IMR-90 (cell line): ENCODE measurements at regions not wholly inside any gene's neighbourhood (a gene's known extent, or its start where the extent isn't known, plus 50 kb on each side); places are given as distances from the start of the nearest gene placed in this dataset.

ENCODE experiments used
- ATAC-seq: fragments of 200-7000 bp; cut with Tn5 transposase; 2 replicates; pipeline ENCODE4 v1.9.1; 2020; ENCODE audit warnings: low read depth, mild to moderate bottlenecking, moderate library complexity
- BruUV-seq: library from RNA; stranded (reverse); fragments of 400-500 nt; replicated peaks from 2 replicates; lab custom pipeline; 2021; lab: Mats Ljungman, UMichigan
- CTCF ChIA-PET: fragments of 300-600 bp; formaldehyde crosslinking; extraction: SDS; loops from one replicate; lab custom pipeline; 2021; ENCODE audit warnings: antibody characterized with exemption; lab: Yijun Ruan, JAX
- POLR2A ChIA-PET: fragments of 300-600 bp; sonication (Branson Sonifier 250); formaldehyde crosslinking; loops from one replicate; lab custom pipeline; 2022; ENCODE audit warnings: antibody characterized with exemption; ENCODE audit not compliant: unreplicated experiment; lab: Charles Lee
- DNase-seq: peaks from one replicate; pipeline ENCODE4 v3.0.0; 2013
- H2AFZ ChIP-seq: replicated peaks from 2 replicates; pipeline ENCODE3; 2013; ENCODE audit warnings: low read length, mild to moderate bottlenecking; ENCODE audit not compliant: poor library complexity
- H2AK5ac ChIP-seq: 2 replicates; pipeline ENCODE4 v1.6.1; 2013; ENCODE audit warnings: low read depth, low read length, inconsistent platforms
- H2AK9ac ChIP-seq: replicated peaks from 2 replicates; pipeline ENCODE3; 2013; ENCODE audit warnings: mild to moderate bottlenecking, low read depth, low read length, moderate library complexity; ENCODE audit not compliant: poor library complexity
- H2BK120ac ChIP-seq: 2 replicates; pipeline ENCODE4 v1.6.1; 2013; ENCODE audit warnings: low read depth, low read length, inconsistent platforms
- H2BK15ac ChIP-seq: 3 replicates; pipeline ENCODE4 v1.6.1; 2013; ENCODE audit warnings: low read depth, low read length, inconsistent platforms
- H2BK20ac ChIP-seq: 2 replicates; pipeline ENCODE4 v1.6.1; 2013; ENCODE audit warnings: low read depth, mild to moderate bottlenecking, inconsistent platforms, low read length, moderate library complexity
- H2BK5ac ChIP-seq: 2 replicates; pipeline ENCODE4 v1.6.1; 2013; ENCODE audit warnings: mild to moderate bottlenecking, low read depth, low read length, inconsistent platforms; ENCODE audit not compliant: poor library complexity, severe bottlenecking
- H3K14ac ChIP-seq: replicated peaks from 2 replicates; pipeline ENCODE4 v1.6.1; 2013; ENCODE audit warnings: low read depth, low read length, inconsistent platforms
- H3K18ac ChIP-seq: 2 replicates; pipeline ENCODE4 v1.6.1; 2013; ENCODE audit warnings: low read depth, low read length, control low read depth
- H3K23ac ChIP-seq: 2 replicates; pipeline ENCODE4 v1.6.1; 2013; ENCODE audit warnings: low read depth, low read length, inconsistent platforms
- H3K27ac ChIP-seq: 2 replicates; pipeline ENCODE4 v1.5.1; 2013; ENCODE audit warnings: mild to moderate bottlenecking, control low read depth, low read length; ENCODE audit not compliant: insufficient read depth
- H3K27me3 ChIP-seq: 2 replicates; pipeline ENCODE4 v1.6.1; 2013; ENCODE audit warnings: low read length; ENCODE audit not compliant: control insufficient read depth, insufficient read depth
- H3K36me3 ChIP-seq: 2 replicates; pipeline ENCODE4 v1.6.1; 2013; ENCODE audit warnings: low read length, mixed read lengths; ENCODE audit not compliant: control insufficient read depth, insufficient read depth
- H3K4ac ChIP-seq: 2 replicates; pipeline ENCODE4 v1.6.1; 2013; ENCODE audit warnings: low read depth, low read length, inconsistent platforms
- H3K4me1 ChIP-seq: 2 replicates; pipeline ENCODE4 v1.6.1; 2013; ENCODE audit warnings: low read length, mixed read lengths; ENCODE audit not compliant: control insufficient read depth, insufficient read depth
- H3K4me2 ChIP-seq: 2 replicates; pipeline ENCODE4 v1.6.1; 2013; ENCODE audit warnings: low read depth, mild to moderate bottlenecking, control low read depth, low read length, moderate library complexity
- H3K4me3 ChIP-seq: 2 replicates; pipeline ENCODE4 v1.5.1; 2013; ENCODE audit warnings: low read depth, mild to moderate bottlenecking, control low read depth, low read length, moderate library complexity; ENCODE audit not compliant: insufficient read depth
- H3K56ac ChIP-seq: 2 replicates; pipeline ENCODE4 v1.6.1; 2013; ENCODE audit warnings: low read length, inconsistent platforms; ENCODE audit not compliant: insufficient read depth; ENCODE audit errors: extremely low read depth
- H3K79me1 ChIP-seq, 2 experiments: 2 replicates each; pipeline ENCODE4 v1.6.1; 2013; ENCODE audit warnings: low read length in 2 of 2, inconsistent platforms in 1 of 2, low read depth in 1 of 2
- H3K9ac ChIP-seq: 2 replicates; pipeline ENCODE4 v1.6.1; 2013; ENCODE audit warnings: low read depth, low read length, control low read depth
- H3K9me1 ChIP-seq: 2 replicates; pipeline ENCODE4 v1.6.1; 2013; ENCODE audit warnings: low read length, inconsistent platforms; ENCODE audit not compliant: insufficient read depth
- H3K9me3 ChIP-seq: 2 replicates; pipeline ENCODE4 v1.6.1; 2013; ENCODE audit warnings: low read length; ENCODE audit not compliant: control insufficient read depth, insufficient read depth
- H4K20me1 ChIP-seq: 2 replicates; pipeline ENCODE4 v1.6.1; 2013; ENCODE audit warnings: low read length, inconsistent platforms; ENCODE audit not compliant: insufficient read depth
- H4K5ac ChIP-seq: 2 replicates; pipeline ENCODE4 v1.6.1; 2013; ENCODE audit warnings: mild to moderate bottlenecking, low read depth, low read length, control low read depth
- H4K8ac ChIP-seq, 2 experiments: 2 replicates each; pipeline ENCODE4 v1.6.1; 2013; ENCODE audit warnings: low read depth in 2 of 2, low read length in 2 of 2, control low read depth in 1 of 2, inconsistent platforms in 1 of 2
- H4K91ac ChIP-seq: 2 replicates; pipeline ENCODE4 v1.6.1; 2013; ENCODE audit warnings: low read depth, low read length, inconsistent platforms; ENCODE audit not compliant: insufficient read depth
- BHLHE40 ChIP-seq: fragments of 150-350 bp; IDR thresholded peaks from 2 replicates; pipeline ENCODE4 v1.6.1; 2016; ENCODE audit warnings: mild to moderate bottlenecking, low read depth, low read length
- CHD1 ChIP-seq: IDR thresholded peaks from 2 replicates; pipeline ENCODE4 v1.6.1; 2012; ENCODE audit warnings: low read depth, low read length, improper control_type of control experiment
- FOS ChIP-seq: fragments of 150-350 bp; IDR thresholded peaks from 2 replicates; pipeline ENCODE4 v1.6.1; 2016; ENCODE audit warnings: low read depth, low read length
- MAFK ChIP-seq: IDR thresholded peaks from 2 replicates; pipeline ENCODE4 v1.6.1; 2012; ENCODE audit warnings: low read depth, low read length, improper control_type of control experiment
- MAZ ChIP-seq: IDR thresholded peaks from 2 replicates; pipeline ENCODE4 v1.6.1; 2012; ENCODE audit warnings: low read depth, mild to moderate bottlenecking, low read length, improper control_type of control experiment, moderate library complexity, borderline replicate concordance
- MXI1 ChIP-seq: IDR thresholded peaks from 2 replicates; pipeline ENCODE4 v1.6.1; 2012; ENCODE audit warnings: low read depth, mild to moderate bottlenecking, low read length, moderate library complexity, borderline replicate concordance
- NFE2L2 ChIP-seq: fragments of 150-350 bp; IDR thresholded peaks from 2 replicates; pipeline ENCODE4 v1.6.1; 2016; ENCODE audit warnings: low read depth, mild to moderate bottlenecking, low read length
- RCOR1 ChIP-seq: IDR thresholded peaks from 2 replicates; pipeline ENCODE4 v1.6.1; 2012; ENCODE audit warnings: mild to moderate bottlenecking, low read length, improper control_type of control experiment; ENCODE audit not compliant: insufficient replicate concordance
- RFX5 ChIP-seq: IDR thresholded peaks from 2 replicates; pipeline ENCODE4 v1.8.0; 2012; ENCODE audit warnings: low read depth, mild to moderate bottlenecking, low read length, moderate library complexity
- SMC3 ChIP-seq: fragments of 150-350 bp; IDR thresholded peaks from 2 replicates; pipeline ENCODE4 v1.6.1; 2016; ENCODE audit warnings: low read depth, mild to moderate bottlenecking, antibody characterized with exemption, low read length, moderate library complexity
- WGBS, 2 experiments: methylation state at CpG; one replicate each; pipeline versions ENCODE4 v1.1.5 to v1.1.7; 2013; ENCODE audit warnings: missing lambda C conversion rate in 2 of 2; ENCODE audit not compliant: insufficient read length in 1 of 2; ENCODE audit errors: extremely low coverage in 2 of 2; 5-methylcytosine and 5-hydroxymethylcytosine counted together
- dilution Hi-C: fragments of 300-500 bp; cut with HindIII; formaldehyde crosslinking; loops from one replicate; pipeline ENCODE4 v1.14.3; 2018; ENCODE audit warnings: low sequenced_read_pairs; ENCODE audit not compliant: unreplicated experiment
- in situ Hi-C: fragments of 300-500 bp; cut with MboI; formaldehyde crosslinking; loops from 3 replicates; pipeline ENCODE4 v1.14.3; 2019; ENCODE audit warnings: low sequenced_read_pairs, inconsistent platforms, mixed read lengths
- intact Hi-C: fragments of 100-400 bp; cut with micrococcal nuclease; formaldehyde crosslinking; loops from 2 replicates; pipeline ENCODE4 v1.10.0; 2022
- TF ChIP-seq, protein P1 (sequence below): conservative IDR thresholded peaks from 2 replicates; pipeline ENCODE4 v1.5.1; 2012; ENCODE audit warnings: mild to moderate bottlenecking, low read depth, low read length, improper control_type of control experiment
- TF ChIP-seq, protein P2 (sequence below): fragments of 150-350 bp; IDR thresholded peaks from 2 replicates; pipeline ENCODE4 v1.6.1; 2017; ENCODE audit warnings: mild to moderate bottlenecking, antibody characterized with exemption, low read length, low read depth
- TF ChIP-seq, protein P3 (sequence below): fragments of 150-350 bp; IDR thresholded peaks from 2 replicates; pipeline ENCODE4 v1.6.1; 2016; ENCODE audit warnings: low read depth, mild to moderate bottlenecking, low read length, moderate library complexity, borderline replicate concordance

DNA sequence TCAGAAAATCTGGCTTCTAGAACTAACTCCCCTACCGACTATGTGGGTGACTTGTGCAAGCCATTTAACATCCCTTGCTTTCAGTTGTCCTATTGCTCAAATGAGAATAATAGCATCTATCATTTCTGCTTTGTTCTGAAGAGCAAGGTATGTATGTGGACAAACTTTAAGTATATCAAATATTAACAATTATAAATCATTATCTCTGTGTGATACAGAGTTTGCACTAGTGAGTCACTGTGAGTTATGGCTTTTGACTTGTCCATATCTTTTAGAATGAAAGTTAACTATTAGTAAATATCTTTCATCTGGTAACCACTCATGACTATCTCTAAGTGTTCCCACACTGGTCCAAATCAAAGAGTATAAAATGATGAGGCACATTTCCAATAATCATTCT is 812.9 kb upstream of the ADGRL2 start:
- no peak overlapping the region for H4K8ac ChIP-seq
- H4K5ac ChIP-seq, result no peak overlapping the region
- no peaks in the 10 kb centered on the region for H3K9me1 ChIP-seq
- no peak overlapping the region for H4K91ac ChIP-seq
- no peaks in the 10 kb centered on the region for H3K36me3 ChIP-seq
- H3K14ac ChIP-seq, result no peak overlapping the region
- no peak overlapping the region for H3K18ac ChIP-seq
- no peaks in the 10 kb centered on the region for H3K27me3 ChIP-seq
- no peak overlapping the region for H3K56ac ChIP-seq
- ChIA-PET POLR2A (no interaction called here), CTCF (no interaction called here)
- DNase-seq, result no peak
- H2BK20ac ChIP-seq, result no peak overlapping the region
- no peak overlapping the region for H2BK120ac ChIP-seq
- intact Hi-C loops, result no loop called here
- BruUV-seq, result no TSS peak
- H4K20me1 ChIP-seq, result no peaks in the 10 kb centered on the region
- H3K4me2 ChIP-seq, result no peak overlapping the region
- H3K23ac ChIP-seq, result no peak overlapping the region
- no peaks in the 10 kb centered on the region for H3K9me3 ChIP-seq
- H3K4me3 ChIP-seq, result no peak overlapping the region
- H2BK15ac ChIP-seq, result no peak overlapping the region
- H3K4me1 ChIP-seq, result no peaks in the 10 kb centered on the region
- WGBS, 2 experiments, result no CpG with 5 or more reads among the region's 1 CpG
- no peak overlapping the region for H3K27ac ChIP-seq
- H3K4ac ChIP-seq, result no peak overlapping the region
- no peak overlapping the region for H3K9ac ChIP-seq
- H2AK5ac ChIP-seq, result no peak overlapping the region
- dilution Hi-C loops, result no loop called here
- no peak for ATAC-seq
- H2AFZ ChIP-seq, result no peak overlapping the region
- no peak overlapping the region for H2BK5ac ChIP-seq
- no peaks in the 10 kb centered on the region for H3K79me1 ChIP-seq
- H2AK9ac ChIP-seq, result no peak overlapping the region
- no peak for TF ChIP-seq NFE2L2
- no peak for TF ChIP-seq RFX5
- no peak for TF ChIP-seq BHLHE40
- no peak for TF ChIP-seq MXI1
- no peak for TF ChIP-seq CHD1
- no peak for TF ChIP-seq MAZ
- TF ChIP-seq, protein P1, sequence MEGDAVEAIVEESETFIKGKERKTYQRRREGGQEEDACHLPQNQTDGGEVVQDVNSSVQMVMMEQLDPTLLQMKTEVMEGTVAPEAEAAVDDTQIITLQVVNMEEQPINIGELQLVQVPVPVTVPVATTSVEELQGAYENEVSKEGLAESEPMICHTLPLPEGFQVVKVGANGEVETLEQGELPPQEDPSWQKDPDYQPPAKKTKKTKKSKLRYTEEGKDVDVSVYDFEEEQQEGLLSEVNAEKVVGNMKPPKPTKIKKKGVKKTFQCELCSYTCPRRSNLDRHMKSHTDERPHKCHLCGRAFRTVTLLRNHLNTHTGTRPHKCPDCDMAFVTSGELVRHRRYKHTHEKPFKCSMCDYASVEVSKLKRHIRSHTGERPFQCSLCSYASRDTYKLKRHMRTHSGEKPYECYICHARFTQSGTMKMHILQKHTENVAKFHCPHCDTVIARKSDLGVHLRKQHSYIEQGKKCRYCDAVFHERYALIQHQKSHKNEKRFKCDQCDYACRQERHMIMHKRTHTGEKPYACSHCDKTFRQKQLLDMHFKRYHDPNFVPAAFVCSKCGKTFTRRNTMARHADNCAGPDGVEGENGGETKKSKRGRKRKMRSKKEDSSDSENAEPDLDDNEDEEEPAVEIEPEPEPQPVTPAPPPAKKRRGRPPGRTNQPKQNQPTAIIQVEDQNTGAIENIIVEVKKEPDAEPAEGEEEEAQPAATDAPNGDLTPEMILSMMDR, result no peak
- no peak for TF ChIP-seq FOS
- TF ChIP-seq, protein P2, sequence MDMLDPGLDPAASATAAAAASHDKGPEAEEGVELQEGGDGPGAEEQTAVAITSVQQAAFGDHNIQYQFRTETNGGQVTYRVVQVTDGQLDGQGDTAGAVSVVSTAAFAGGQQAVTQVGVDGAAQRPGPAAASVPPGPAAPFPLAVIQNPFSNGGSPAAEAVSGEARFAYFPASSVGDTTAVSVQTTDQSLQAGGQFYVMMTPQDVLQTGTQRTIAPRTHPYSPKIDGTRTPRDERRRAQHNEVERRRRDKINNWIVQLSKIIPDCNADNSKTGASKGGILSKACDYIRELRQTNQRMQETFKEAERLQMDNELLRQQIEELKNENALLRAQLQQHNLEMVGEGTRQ, result no peak
- no peak for TF ChIP-seq SMC3
- TF ChIP-seq, protein P3, sequence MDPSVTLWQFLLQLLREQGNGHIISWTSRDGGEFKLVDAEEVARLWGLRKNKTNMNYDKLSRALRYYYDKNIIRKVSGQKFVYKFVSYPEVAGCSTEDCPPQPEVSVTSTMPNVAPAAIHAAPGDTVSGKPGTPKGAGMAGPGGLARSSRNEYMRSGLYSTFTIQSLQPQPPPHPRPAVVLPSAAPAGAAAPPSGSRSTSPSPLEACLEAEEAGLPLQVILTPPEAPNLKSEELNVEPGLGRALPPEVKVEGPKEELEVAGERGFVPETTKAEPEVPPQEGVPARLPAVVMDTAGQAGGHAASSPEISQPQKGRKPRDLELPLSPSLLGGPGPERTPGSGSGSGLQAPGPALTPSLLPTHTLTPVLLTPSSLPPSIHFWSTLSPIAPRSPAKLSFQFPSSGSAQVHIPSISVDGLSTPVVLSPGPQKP, result no peak
- no peak for TF ChIP-seq RCOR1
- TF ChIP-seq MAFK, result no peak
- in situ Hi-C loops, result no loop called here
